Tibial nerve (tissue), 4 donors: ENCODE measurements at regions not wholly inside any gene's neighbourhood (a gene's known extent, or its start where the extent isn't known, plus 50 kb on each side); places are given as distances from the start of the nearest gene placed in this dataset.

Source experiments
- DNase-seq, 2 donors: peaks; one replicate each; pipeline ENCODE4 v3.0.0-alpha.2; 2019; ENCODE audit warnings: low spot score in 2 of 2
- H3K27ac ChIP-seq, 4 donors: fragments of 200-600 bp; sonication (generic) in 3 of 4; one replicate each; pipeline ENCODE4 v1.5.1; 2017 to 2019; ENCODE audit warnings: mild to moderate bottlenecking in 1 of 4
- H3K27me3 ChIP-seq, 2 donors: fragments of 200-600 bp; sonication (generic) in 1 of 2; one replicate each; pipeline versions ENCODE4 v1.5.1 to v1.6.0; 2017 to 2019
- H3K36me3 ChIP-seq, 3 donors: fragments of 200-600 bp; sonication (generic); one replicate each; pipeline ENCODE4 v1.5.1; 2018 to 2019
- H3K4me1 ChIP-seq, 4 donors: fragments of 200-600 bp; sonication (generic) in 3 of 4; one replicate each; pipeline ENCODE4 v1.5.1; 2017 to 2019
- H3K4me3 ChIP-seq, 4 donors: fragments of 200-600 bp; sonication (generic) in 3 of 4; one replicate each; pipeline ENCODE4 v1.5.1; 2017 to 2019; ENCODE audit warnings: mild to moderate bottlenecking in 1 of 4, moderate library complexity in 1 of 4
- H3K9me3 ChIP-seq, 4 donors: fragments of 200-600 bp; sonication (generic) in 3 of 4; one replicate each; pipeline ENCODE4 v1.5.1; 2017 to 2019
- EP300 ChIP-seq, 2 donors: sonication (generic); formaldehyde crosslinking; IDR thresholded peaks; one replicate each; pipeline ENCODE4 v1.6.1; 2017; ENCODE audit warnings: antibody characterized with exemption in 2 of 2, mild to moderate bottlenecking in 1 of 2
- POLR2A ChIP-seq, 2 donors: fragments of 450-650 bp; IDR thresholded peaks; one replicate each; pipeline ENCODE4 v1.6.1; 2017; ENCODE audit warnings: antibody characterized with exemption in 2 of 2, mild to moderate bottlenecking in 2 of 2, moderate library complexity in 2 of 2
- WGBS, 2 donors: methylation state at CpG; one replicate each; pipeline ENCODE4 v1.1.5; 2018; 5-methylcytosine and 5-hydroxymethylcytosine counted together
- TF ChIP-seq, protein P1 (sequence below), 5 experiments: fragments of 200-600 bp in 3 of 5; fragments of 450-650 bp in 2 of 5; sonication (generic) in 3 of 5; IDR thresholded peaks; one replicate each; pipeline ENCODE4 v1.5.1; 2016 to 2019; ENCODE audit warnings: antibody characterized with exemption in 5 of 5, mild to moderate bottlenecking in 3 of 5, moderate library complexity in 2 of 5

- H3K4me3 ChIP-seq, result no peak overlapping the region
- peak overlapping the region in 1 of 4 donors; percentile 50 for H3K27ac ChIP-seq
- DNase-seq, result no peak
- TF ChIP-seq POLR2A (IDR thresholded peaks at IDR 0.05) (no peak), EP300 (IDR thresholded peaks at IDR 0.05) (no peak)
- TF ChIP-seq, protein P1, sequence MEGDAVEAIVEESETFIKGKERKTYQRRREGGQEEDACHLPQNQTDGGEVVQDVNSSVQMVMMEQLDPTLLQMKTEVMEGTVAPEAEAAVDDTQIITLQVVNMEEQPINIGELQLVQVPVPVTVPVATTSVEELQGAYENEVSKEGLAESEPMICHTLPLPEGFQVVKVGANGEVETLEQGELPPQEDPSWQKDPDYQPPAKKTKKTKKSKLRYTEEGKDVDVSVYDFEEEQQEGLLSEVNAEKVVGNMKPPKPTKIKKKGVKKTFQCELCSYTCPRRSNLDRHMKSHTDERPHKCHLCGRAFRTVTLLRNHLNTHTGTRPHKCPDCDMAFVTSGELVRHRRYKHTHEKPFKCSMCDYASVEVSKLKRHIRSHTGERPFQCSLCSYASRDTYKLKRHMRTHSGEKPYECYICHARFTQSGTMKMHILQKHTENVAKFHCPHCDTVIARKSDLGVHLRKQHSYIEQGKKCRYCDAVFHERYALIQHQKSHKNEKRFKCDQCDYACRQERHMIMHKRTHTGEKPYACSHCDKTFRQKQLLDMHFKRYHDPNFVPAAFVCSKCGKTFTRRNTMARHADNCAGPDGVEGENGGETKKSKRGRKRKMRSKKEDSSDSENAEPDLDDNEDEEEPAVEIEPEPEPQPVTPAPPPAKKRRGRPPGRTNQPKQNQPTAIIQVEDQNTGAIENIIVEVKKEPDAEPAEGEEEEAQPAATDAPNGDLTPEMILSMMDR (IDR thresholded peaks at IDR 0.05), result no peak
- H3K36me3 ChIP-seq, result no peaks in the 10 kb centered on the region
- H3K4me1 ChIP-seq, result no peaks in the 10 kb centered on the region
- 82 to 85% methylated on average over 6 of the region's 6 CpGs for WGBS, 2 donors
- H3K27me3 ChIP-seq, result no peaks in the 10 kb centered on the region
- peaks cover 0 to 6% (median 0%) of the 10 kb centered on the region in 4 donors for H3K9me3 ChIP-seq
Observed at GRCh38 chr1:78227705-78228635, 182.2 kb downstream of the GIPC2 start.

GRCh38 chr1:78229344-78229743 is 183.6 kb downstream of the GIPC2 start:
- Histone ChIP-seq H3K36me3 (no peaks in the 10 kb centered on the region), H3K27ac (peak overlapping the region in 2 of 4 donors; percentile 40 to 70), H3K4me1 (no peaks in the 10 kb centered on the region), H3K27me3 (no peaks in the 10 kb centered on the region), H3K9me3 (peaks cover 0 to 6% (median 0%) of the 10 kb centered on the region in 4 donors), H3K4me3 (no peak overlapping the region)
- peak in 1 of 2 donors; percentile 49 for DNase-seq
- WGBS, 2 donors, result 55 to 61% methylated on average over 3 of the region's 3 CpGs
- TF ChIP-seq POLR2A (IDR thresholded peaks at IDR 0.05) (no peak), EP300 (IDR thresholded peaks at IDR 0.05) (peak in 1 of 2 donors; percentile 87)

- WGBS, 2 donors, result 54 to 60% methylated on average over 3 of the region's 3 CpGs
- TF ChIP-seq, protein P1 (IDR thresholded peaks at IDR 0.05), result no peak
- no peak for TF ChIP-seq POLR2A (IDR thresholded peaks at IDR 0.05)
- no peak for TF ChIP-seq EP300 (IDR thresholded peaks at IDR 0.05)
- no peaks in the 10 kb centered on the region for H3K27me3 ChIP-seq
- no peaks in the 10 kb centered on the region for H3K4me1 ChIP-seq
- H3K27ac ChIP-seq, result no peak overlapping the region
- H3K36me3 ChIP-seq, result no peaks in the 10 kb centered on the region
- DNase-seq, result no peak
- H3K9me3 ChIP-seq, result peaks cover 0 to 6% (median 0%) of the 10 kb centered on the region in 4 donors
- no peak overlapping the region for H3K4me3 ChIP-seq
Observed at GRCh38 chr1:78231477-78231876, 185.7 kb downstream of the GIPC2 start.

DNA sequence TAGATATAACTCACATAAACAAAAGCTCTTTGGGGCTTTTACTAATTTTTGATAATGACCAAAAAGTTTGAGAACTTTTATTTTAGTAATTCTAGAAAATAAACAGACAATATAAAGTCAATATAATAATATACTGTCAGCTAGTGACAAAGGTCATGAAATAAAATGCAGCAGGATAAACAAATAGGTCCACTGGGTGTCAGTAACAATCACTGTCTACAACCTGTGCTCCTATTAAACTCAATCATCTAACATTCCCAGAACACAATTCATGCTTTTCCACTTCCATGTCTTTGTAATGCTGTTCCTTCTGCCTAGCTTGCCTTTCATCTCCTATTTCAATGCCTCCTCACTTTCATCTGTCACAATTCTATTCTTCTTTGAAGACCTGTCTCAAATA is 186.1 kb downstream of the GIPC2 start:
- no peak overlapping the region for H3K4me3 ChIP-seq
- no peaks in the 10 kb centered on the region for H3K4me1 ChIP-seq
- peaks cover 0 to 6% (median 0%) of the 10 kb centered on the region in 4 donors for H3K9me3 ChIP-seq
- H3K27ac ChIP-seq, result no peak overlapping the region
- no peaks in the 10 kb centered on the region for H3K36me3 ChIP-seq
- TF ChIP-seq EP300 (IDR thresholded peaks at IDR 0.05) (no peak), POLR2A (IDR thresholded peaks at IDR 0.05) (no peak)
- TF ChIP-seq, protein P1 (IDR thresholded peaks at IDR 0.05), result no peak
- DNase-seq, result no peak
- no peaks in the 10 kb centered on the region for H3K27me3 ChIP-seq

GRCh38 chr1:78232630-78233029 is 186.9 kb downstream of the GIPC2 start:
- TF ChIP-seq POLR2A (IDR thresholded peaks at IDR 0.05) (no peak), EP300 (IDR thresholded peaks at IDR 0.05) (no peak)
- TF ChIP-seq, protein P1 (IDR thresholded peaks at IDR 0.05), result no peak
- H3K27me3 ChIP-seq, result no peaks in the 10 kb centered on the region
- no peak for DNase-seq
- no peaks in the 10 kb centered on the region for H3K9me3 ChIP-seq
- H3K27ac ChIP-seq, result no peak overlapping the region
- H3K36me3 ChIP-seq, result no peaks in the 10 kb centered on the region
- H3K4me3 ChIP-seq, result no peak overlapping the region
- H3K4me1 ChIP-seq, result no peaks in the 10 kb centered on the region
